GM23338 (cell line): ENCODE measurements at regions not wholly inside any gene's neighbourhood (a gene's known extent, or its start where the extent isn't known, plus 50 kb on each side); places are given as distances from the start of the nearest gene placed in this dataset.
A peak's percentile ranks its signal among the peaks of the same experiment; 100 is the strongest.

ENCODE experiments used
- ATAC-seq: fragments of 200-7000 bp; cut with Tn5 transposase; 3 replicates; pipeline ENCODE4 v1.9.1; 2020
- DNase-seq: peaks from one replicate; pipeline ENCODE4 v3.0.0-alpha.2; 2015; ENCODE audit warnings: low spot score
- H2AFZ ChIP-seq: fragments of 200-600 bp; sonication (generic); 2 replicates; pipeline ENCODE4 v1.8.0; 2016; ENCODE audit warnings: antibody characterized with exemption, mild to moderate bottlenecking, moderate library complexity
- H3F3A ChIP-seq: fragments of 200-600 bp; sonication (generic); replicated peaks from 2 replicates; pipeline ENCODE4 v1.8.0; 2017; ENCODE audit warnings: antibody characterized with exemption, mixed run types, low read depth
- H3K27ac ChIP-seq: fragments of 200-600 bp; sonication (generic); 2 replicates; pipeline ENCODE4 v1.6.1; 2016; ENCODE audit warnings: low read depth
- H3K27me3 ChIP-seq: fragments of 200-600 bp; sonication (generic); 2 replicates; pipeline ENCODE4 v1.8.0; 2016; ENCODE audit warnings: mild to moderate bottlenecking, mixed run types, moderate library complexity; ENCODE audit not compliant: insufficient read depth
- H3K36me3 ChIP-seq: fragments of 200-600 bp; sonication (generic); 2 replicates; pipeline ENCODE4 v1.8.0; 2016; ENCODE audit warnings: mild to moderate bottlenecking; ENCODE audit not compliant: insufficient read depth
- H3K4me1 ChIP-seq: fragments of 200-600 bp; sonication (generic); 2 replicates; pipeline ENCODE4 v1.8.0; 2016; ENCODE audit warnings: mild to moderate bottlenecking, moderate library complexity; ENCODE audit not compliant: insufficient read depth
- H3K4me2 ChIP-seq: fragments of 200-600 bp; sonication (generic); 2 replicates; pipeline ENCODE4 v1.7.1; 2017; ENCODE audit warnings: mixed run types
- H3K4me3 ChIP-seq: fragments of 200-600 bp; sonication (generic); 2 replicates; pipeline ENCODE4 v1.6.1; 2016; ENCODE audit warnings: mixed run types
- H3K79me2 ChIP-seq: fragments of 200-600 bp; sonication (generic); replicated peaks from 2 replicates; pipeline ENCODE4 v1.8.0; 2017; ENCODE audit warnings: mild to moderate bottlenecking; ENCODE audit not compliant: insufficient read depth
- H3K9me2 ChIP-seq: fragments of 200-600 bp; sonication (generic); 2 replicates; pipeline ENCODE4 v1.8.0; 2017; ENCODE audit not compliant: insufficient read depth
- H4K20me1 ChIP-seq: fragments of 200-600 bp; sonication (generic); replicated peaks from 2 replicates; pipeline ENCODE4 v1.8.0; 2017; ENCODE audit warnings: mild to moderate bottlenecking; ENCODE audit not compliant: insufficient read depth
- H3K27ac Mint-ChIP-seq: 2 replicates; pipeline ENCODE4 v1.8.0; 2020; ENCODE audit warnings: inconsistent platforms, mild to moderate bottlenecking, moderate library complexity, mixed read lengths
- H3K27me3 Mint-ChIP-seq: 3 replicates; pipeline ENCODE4 v1.8.0; 2022; ENCODE audit warnings: low read depth, mild to moderate bottlenecking, moderate library complexity, mixed read lengths, inconsistent platforms; ENCODE audit not compliant: insufficient read depth, poor library complexity
- H3K36me3 Mint-ChIP-seq: 3 replicates; pipeline ENCODE4 v1.8.0; 2021; ENCODE audit warnings: low read depth, mild to moderate bottlenecking, inconsistent platforms, moderate library complexity, mixed read lengths
- H3K4me1 Mint-ChIP-seq: 3 replicates; pipeline ENCODE4 v1.8.0; 2020; ENCODE audit warnings: mild to moderate bottlenecking, inconsistent platforms, mixed read lengths
- H3K4me3 Mint-ChIP-seq: 3 replicates; pipeline ENCODE4 v1.8.0; 2021; ENCODE audit warnings: moderate library complexity, mild to moderate bottlenecking, inconsistent platforms, mixed read lengths
- H3K9me3 Mint-ChIP-seq: 3 replicates; pipeline ENCODE4 v1.8.0; 2020; ENCODE audit warnings: moderate library complexity, mild to moderate bottlenecking, inconsistent platforms, mixed read lengths
- CREB1 ChIP-seq: fragments of 250-450 bp; sonication (Bioruptor Pico); IDR thresholded peaks from 2 replicates; pipeline ENCODE4 v1.5.0; 2020; ENCODE audit warnings: low read depth, mild to moderate bottlenecking, moderate library complexity
- EZH2 ChIP-seq: fragments of 200-600 bp; sonication (generic); IDR thresholded peaks from one replicate; pipeline ENCODE4 v1.8.0; 2017; ENCODE audit warnings: antibody characterized with exemption, mild to moderate bottlenecking, low read depth; ENCODE audit not compliant: unreplicated experiment
- EZH2phosphoT487 ChIP-seq: fragments of 200-600 bp; sonication (generic); IDR thresholded peaks from one replicate; pipeline ENCODE4 v1.8.1; 2018; ENCODE audit warnings: antibody characterized with exemption; ENCODE audit not compliant: unreplicated experiment
- JUNB ChIP-seq: IDR thresholded peaks from one replicate; pipeline ENCODE4 v1.6.1; 2016; ENCODE audit warnings: antibody characterized with exemption; ENCODE audit not compliant: unreplicated experiment
- NANOG ChIP-seq: IDR thresholded peaks from 2 replicates; pipeline ENCODE4 v1.6.1; 2016; ENCODE audit warnings: antibody characterized with exemption, borderline replicate concordance
- POLR2AphosphoS5 ChIP-seq: IDR thresholded peaks from 2 replicates; pipeline ENCODE4 v1.6.1; 2016; ENCODE audit warnings: antibody characterized with exemption, low read depth
- STAT1 ChIP-seq: IDR thresholded peaks from one replicate; pipeline ENCODE4 v1.6.1; 2016; ENCODE audit warnings: antibody characterized with exemption; ENCODE audit not compliant: unreplicated experiment
- ZNF114 ChIP-seq: fragments of 250-450 bp; sonication (Bioruptor Pico); IDR thresholded peaks from 2 replicates; pipeline ENCODE4 v1.5.0; 2020; ENCODE audit warnings: mild to moderate bottlenecking, moderate library complexity
- ZNF331 ChIP-seq: fragments of 250-450 bp; sonication (Bioruptor Pico); IDR thresholded peaks from 2 replicates; pipeline ENCODE4 v1.5.0; 2020; ENCODE audit warnings: low read depth, mild to moderate bottlenecking, moderate library complexity
- TF ChIP-seq, protein P1 (sequence below): IDR thresholded peaks from one replicate; pipeline ENCODE4 v1.6.1; 2018; ENCODE audit warnings: antibody characterized with exemption; ENCODE audit not compliant: unreplicated experiment
- TF ChIP-seq, protein P2 (sequence below): fragments of 250-450 bp; sonication (Bioruptor Pico); IDR thresholded peaks from 2 replicates; pipeline ENCODE4 v1.5.0; 2020; ENCODE audit warnings: mild to moderate bottlenecking, moderate library complexity
- TF ChIP-seq, protein P3 (sequence below): IDR thresholded peaks from 2 replicates; pipeline ENCODE4 v1.6.1; 2016; ENCODE audit warnings: antibody characterized with exemption
- TF ChIP-seq, protein P4 (sequence below), 2 experiments: fragments of 200-600 bp in 1 of 2; sonication (generic) in 1 of 2; conservative IDR thresholded peaks; 2 replicates each; pipeline versions ENCODE4 v1.5.1 to v1.6.1; 2016 to 2017; ENCODE audit warnings: antibody characterized with exemption in 2 of 2, low read depth in 2 of 2, mild to moderate bottlenecking in 2 of 2, moderate library complexity in 1 of 2

DNA sequence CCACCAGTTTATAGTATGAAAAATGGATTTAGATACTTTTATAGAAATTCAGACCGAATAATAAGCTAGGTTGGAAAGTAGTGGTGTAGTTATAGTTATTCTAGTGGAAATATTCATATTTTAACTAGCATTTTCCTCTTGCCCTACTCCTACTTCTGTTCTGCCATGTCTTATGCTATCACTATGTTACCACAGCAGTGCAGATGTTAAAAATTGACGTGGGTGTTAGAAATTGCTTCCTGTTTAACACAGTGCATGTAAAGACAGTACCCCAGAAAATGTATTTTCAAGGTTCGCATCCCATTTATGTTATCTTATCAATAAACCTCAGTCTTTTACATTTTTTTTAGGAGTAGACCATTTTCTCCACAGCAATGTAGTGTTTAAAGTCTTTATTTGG is 774.2 kb upstream of the CDH10 start:
- TF ChIP-seq, protein P1, sequence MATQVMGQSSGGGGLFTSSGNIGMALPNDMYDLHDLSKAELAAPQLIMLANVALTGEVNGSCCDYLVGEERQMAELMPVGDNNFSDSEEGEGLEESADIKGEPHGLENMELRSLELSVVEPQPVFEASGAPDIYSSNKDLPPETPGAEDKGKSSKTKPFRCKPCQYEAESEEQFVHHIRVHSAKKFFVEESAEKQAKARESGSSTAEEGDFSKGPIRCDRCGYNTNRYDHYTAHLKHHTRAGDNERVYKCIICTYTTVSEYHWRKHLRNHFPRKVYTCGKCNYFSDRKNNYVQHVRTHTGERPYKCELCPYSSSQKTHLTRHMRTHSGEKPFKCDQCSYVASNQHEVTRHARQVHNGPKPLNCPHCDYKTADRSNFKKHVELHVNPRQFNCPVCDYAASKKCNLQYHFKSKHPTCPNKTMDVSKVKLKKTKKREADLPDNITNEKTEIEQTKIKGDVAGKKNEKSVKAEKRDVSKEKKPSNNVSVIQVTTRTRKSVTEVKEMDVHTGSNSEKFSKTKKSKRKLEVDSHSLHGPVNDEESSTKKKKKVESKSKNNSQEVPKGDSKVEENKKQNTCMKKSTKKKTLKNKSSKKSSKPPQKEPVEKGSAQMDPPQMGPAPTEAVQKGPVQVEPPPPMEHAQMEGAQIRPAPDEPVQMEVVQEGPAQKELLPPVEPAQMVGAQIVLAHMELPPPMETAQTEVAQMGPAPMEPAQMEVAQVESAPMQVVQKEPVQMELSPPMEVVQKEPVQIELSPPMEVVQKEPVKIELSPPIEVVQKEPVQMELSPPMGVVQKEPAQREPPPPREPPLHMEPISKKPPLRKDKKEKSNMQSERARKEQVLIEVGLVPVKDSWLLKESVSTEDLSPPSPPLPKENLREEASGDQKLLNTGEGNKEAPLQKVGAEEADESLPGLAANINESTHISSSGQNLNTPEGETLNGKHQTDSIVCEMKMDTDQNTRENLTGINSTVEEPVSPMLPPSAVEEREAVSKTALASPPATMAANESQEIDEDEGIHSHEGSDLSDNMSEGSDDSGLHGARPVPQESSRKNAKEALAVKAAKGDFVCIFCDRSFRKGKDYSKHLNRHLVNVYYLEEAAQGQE = no peak
- TF ChIP-seq POLR2AphosphoS5 (no peak), EZH2 (no peak), ZNF114 (CRISPR knock-in tag) (no peak), CREB1 (CRISPR knock-in tag) (no peak), NANOG (no peak), ZNF331 (CRISPR knock-in tag) (no peak), STAT1 (no peak), EZH2phosphoT487 (no peak), JUNB (no peak)
- TF ChIP-seq, protein P2, sequence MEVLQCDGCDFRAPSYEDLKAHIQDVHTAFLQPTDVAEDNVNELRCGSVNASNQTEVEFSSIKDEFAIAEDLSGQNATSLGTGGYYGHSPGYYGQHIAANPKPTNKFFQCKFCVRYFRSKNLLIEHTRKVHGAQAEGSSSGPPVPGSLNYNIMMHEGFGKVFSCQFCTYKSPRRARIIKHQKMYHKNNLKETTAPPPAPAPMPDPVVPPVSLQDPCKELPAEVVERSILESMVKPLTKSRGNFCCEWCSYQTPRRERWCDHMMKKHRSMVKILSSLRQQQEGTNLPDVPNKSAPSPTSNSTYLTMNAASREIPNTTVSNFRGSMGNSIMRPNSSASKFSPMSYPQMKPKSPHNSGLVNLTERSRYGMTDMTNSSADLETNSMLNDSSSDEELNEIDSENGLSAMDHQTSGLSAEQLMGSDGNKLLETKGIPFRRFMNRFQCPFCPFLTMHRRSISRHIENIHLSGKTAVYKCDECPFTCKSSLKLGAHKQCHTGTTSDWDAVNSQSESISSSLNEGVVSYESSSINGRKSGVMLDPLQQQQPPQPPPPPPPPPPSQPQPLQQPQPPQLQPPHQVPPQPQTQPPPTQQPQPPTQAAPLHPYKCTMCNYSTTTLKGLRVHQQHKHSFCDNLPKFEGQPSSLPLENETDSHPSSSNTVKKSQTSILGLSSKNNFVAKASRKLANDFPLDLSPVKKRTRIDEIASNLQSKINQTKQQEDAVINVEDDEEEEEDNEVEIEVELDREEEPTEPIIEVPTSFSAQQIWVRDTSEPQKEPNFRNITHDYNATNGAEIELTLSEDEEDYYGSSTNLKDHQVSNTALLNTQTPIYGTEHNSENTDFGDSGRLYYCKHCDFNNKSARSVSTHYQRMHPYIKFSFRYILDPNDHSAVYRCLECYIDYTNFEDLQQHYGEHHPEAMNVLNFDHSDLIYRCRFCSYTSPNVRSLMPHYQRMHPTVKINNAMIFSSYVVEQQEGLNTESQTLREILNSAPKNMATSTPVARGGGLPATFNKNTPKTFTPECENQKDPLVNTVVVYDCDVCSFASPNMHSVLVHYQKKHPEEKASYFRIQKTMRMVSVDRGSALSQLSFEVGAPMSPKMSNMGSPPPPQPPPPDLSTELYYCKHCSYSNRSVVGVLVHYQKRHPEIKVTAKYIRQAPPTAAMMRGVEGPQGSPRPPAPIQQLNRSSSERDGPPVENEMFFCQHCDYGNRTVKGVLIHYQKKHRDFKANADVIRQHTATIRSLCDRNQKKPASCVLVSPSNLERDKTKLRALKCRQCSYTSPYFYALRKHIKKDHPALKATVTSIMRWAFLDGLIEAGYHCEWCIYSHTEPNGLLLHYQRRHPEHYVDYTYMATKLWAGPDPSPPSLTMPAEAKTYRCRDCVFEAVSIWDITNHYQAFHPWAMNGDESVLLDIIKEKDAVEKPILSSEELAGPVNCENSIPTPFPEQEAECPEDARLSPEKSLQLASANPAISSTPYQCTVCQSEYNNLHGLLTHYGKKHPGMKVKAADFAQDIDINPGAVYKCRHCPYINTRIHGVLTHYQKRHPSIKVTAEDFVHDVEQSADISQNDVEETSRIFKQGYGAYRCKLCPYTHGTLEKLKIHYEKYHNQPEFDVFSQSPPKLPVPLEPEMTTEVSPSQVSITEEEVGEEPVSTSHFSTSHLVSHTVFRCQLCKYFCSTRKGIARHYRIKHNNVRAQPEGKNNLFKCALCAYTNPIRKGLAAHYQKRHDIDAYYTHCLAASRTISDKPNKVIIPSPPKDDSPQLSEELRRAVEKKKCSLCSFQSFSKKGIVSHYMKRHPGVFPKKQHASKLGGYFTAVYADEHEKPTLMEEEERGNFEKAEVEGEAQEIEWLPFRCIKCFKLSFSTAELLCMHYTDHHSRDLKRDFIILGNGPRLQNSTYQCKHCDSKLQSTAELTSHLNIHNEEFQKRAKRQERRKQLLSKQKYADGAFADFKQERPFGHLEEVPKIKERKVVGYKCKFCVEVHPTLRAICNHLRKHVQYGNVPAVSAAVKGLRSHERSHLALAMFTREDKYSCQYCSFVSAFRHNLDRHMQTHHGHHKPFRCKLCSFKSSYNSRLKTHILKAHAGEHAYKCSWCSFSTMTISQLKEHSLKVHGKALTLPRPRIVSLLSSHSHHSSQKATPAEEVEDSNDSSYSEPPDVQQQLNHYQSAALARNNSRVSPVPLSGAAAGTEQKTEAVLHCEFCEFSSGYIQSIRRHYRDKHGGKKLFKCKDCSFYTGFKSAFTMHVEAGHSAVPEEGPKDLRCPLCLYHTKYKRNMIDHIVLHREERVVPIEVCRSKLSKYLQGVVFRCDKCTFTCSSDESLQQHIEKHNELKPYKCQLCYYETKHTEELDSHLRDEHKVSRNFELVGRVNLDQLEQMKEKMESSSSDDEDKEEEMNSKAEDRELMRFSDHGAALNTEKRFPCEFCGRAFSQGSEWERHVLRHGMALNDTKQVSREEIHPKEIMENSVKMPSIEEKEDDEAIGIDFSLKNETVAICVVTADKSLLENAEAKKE (CRISPR knock-in tag) = no peak
- TF ChIP-seq, protein P3, sequence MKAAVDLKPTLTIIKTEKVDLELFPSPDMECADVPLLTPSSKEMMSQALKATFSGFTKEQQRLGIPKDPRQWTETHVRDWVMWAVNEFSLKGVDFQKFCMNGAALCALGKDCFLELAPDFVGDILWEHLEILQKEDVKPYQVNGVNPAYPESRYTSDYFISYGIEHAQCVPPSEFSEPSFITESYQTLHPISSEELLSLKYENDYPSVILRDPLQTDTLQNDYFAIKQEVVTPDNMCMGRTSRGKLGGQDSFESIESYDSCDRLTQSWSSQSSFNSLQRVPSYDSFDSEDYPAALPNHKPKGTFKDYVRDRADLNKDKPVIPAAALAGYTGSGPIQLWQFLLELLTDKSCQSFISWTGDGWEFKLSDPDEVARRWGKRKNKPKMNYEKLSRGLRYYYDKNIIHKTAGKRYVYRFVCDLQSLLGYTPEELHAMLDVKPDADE = no peak
- TF ChIP-seq, protein P4, sequence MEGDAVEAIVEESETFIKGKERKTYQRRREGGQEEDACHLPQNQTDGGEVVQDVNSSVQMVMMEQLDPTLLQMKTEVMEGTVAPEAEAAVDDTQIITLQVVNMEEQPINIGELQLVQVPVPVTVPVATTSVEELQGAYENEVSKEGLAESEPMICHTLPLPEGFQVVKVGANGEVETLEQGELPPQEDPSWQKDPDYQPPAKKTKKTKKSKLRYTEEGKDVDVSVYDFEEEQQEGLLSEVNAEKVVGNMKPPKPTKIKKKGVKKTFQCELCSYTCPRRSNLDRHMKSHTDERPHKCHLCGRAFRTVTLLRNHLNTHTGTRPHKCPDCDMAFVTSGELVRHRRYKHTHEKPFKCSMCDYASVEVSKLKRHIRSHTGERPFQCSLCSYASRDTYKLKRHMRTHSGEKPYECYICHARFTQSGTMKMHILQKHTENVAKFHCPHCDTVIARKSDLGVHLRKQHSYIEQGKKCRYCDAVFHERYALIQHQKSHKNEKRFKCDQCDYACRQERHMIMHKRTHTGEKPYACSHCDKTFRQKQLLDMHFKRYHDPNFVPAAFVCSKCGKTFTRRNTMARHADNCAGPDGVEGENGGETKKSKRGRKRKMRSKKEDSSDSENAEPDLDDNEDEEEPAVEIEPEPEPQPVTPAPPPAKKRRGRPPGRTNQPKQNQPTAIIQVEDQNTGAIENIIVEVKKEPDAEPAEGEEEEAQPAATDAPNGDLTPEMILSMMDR (conservative IDR thresholded peaks at IDR 0.05; ENCODE audit: low read depth in 2 of 2) = no peak
- H3K79me2 ChIP-seq = peaks cover 15% of the 10 kb centered on the region; the same call in 1 of the 2 replicates
- Mint-ChIP-seq H3K9me3 (no peaks in the 10 kb centered on the region; the same call in 1 of the 3 replicates), H3K4me3 (no peak overlapping the region), H3K27me3 (peaks cover 3% of the 10 kb centered on the region), H3K36me3 (peaks cover 17% of the 10 kb centered on the region; the same call in 2 of the 3 replicates), H3K27ac (no peak overlapping the region), H3K4me1 (peaks cover 12% of the 10 kb centered on the region; the same call in 2 of the 3 replicates)
- H3K4me3 ChIP-seq = no peak overlapping the region
- no peak overlapping the region for H2AFZ ChIP-seq
- no peaks in the 10 kb centered on the region for H3K27me3 ChIP-seq
- ATAC-seq (no peak), DNase-seq (no peak)
- peaks cover 10% of the 10 kb centered on the region; the same call in 1 of the 2 replicates for H3F3A ChIP-seq
- no peaks in the 10 kb centered on the region for H3K4me1 ChIP-seq
- H3K9me2 ChIP-seq = no peaks in the 10 kb centered on the region
- peaks cover 37% of the 10 kb centered on the region for H4K20me1 ChIP-seq
- H3K4me2 ChIP-seq = no peak overlapping the region
- peaks cover 4% of the 10 kb centered on the region; the same call in 1 of the 2 replicates for H3K36me3 ChIP-seq
- H3K27ac ChIP-seq = peak overlapping the region; percentile 5; the same call in 1 of the 2 replicates
